ENCODE measurements at regions not wholly inside any gene's neighbourhood (a gene's known extent, or its start where the extent isn't known, plus 50 kb on each side); places are given as distances from the start of the nearest gene placed in this dataset.
A peak's percentile ranks its signal among the peaks of the same experiment; 100 is the strongest.
"Not testable (repeated sequence)": the region's sequence is repeated elsewhere in the genome, so short reads cannot be mapped to it uniquely, and the experiment has no call there.

DNA sequence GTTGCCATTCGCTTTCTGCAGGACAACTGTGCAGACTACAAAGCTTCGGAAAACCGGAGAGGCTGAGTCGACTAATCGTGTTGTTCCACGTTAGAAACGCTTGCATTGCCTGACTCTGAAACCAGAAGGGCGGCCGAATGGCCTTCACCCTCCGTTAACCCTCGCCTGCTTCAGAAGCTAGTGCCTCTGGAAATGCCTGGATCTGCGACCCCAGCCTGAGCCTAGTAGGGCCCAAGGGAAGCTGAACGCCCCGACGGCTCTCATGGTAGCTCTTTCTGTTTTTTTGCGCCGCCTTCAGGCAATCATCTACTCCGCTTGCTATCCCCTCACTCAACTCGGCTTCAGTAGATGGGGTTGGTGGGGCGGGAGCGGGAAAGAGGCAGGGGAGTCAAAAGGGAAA, 117.3 kb downstream of the PPIAL4A start:
- Histone ChIP-seq H3K27me3 (peaks cover 0 to 28% (median 13%) of the 10 kb centered on the region in 3 donors), H3K4me1 (peaks cover 4 to 16% (median 7%) of the 10 kb centered on the region in 4 donors)
- WGBS, 5 donors, result 37 to 57% (median 45%) methylated on average over 12 to 21 of the region's 21 CpGs
- intact Hi-C loops (cut with DNase I; ENCODE audit: low total_unique reads); H3K27ac ChIP-seq; H3K36me3 ChIP-seq; H3K4me3 ChIP-seq; H3K9me3 ChIP-seq: not testable (repeated sequence)
- DNase-seq, result peak in 1 of 2 donors; percentile 6

DNA sequence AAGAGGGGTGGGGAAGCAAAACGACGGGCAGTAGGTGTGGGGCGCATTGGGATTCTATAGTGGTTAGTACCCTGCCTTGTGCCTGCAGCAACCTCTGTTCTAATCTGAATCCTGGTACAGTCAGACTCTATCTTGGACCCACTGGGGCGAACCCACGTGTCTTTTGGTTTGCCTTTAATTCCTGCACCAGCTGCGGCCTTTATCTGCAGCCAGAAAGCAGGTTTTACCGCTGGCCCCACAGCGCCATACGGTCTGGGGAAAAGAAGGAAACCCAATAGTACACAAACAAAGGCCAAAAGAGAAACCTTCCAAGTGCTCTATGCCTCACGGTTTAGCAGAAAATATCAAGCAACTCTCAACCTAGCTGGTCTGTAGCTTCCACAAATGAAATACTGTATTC, 118.2 kb downstream of the PPIAL4A start:
- 8 to 18% (median 13%) methylated on average over 7 of the region's 10 CpGs for WGBS, 5 donors
- Histone ChIP-seq H3K27me3 (peaks cover 0 to 28% (median 13%) of the 10 kb centered on the region in 3 donors), H3K27ac (peak overlapping the region in 1 of 5 donors; percentile 46), H3K4me3 (peak overlapping the region in 3 of 4 donors; percentile 19 to 39 (median 25)), H3K4me1 (peaks cover 4 to 16% (median 7%) of the 10 kb centered on the region in 4 donors)
- H3K36me3 ChIP-seq; H3K9me3 ChIP-seq; intact Hi-C loops (cut with DNase I; ENCODE audit: low total_unique reads): not testable (repeated sequence)
- DNase-seq, result peak; percentile 66 to 77
- peak in 1 of 3 donors; percentile 34 for TF ChIP-seq POLR2AphosphoS5 (IDR thresholded peaks at IDR 0.05)

DNA sequence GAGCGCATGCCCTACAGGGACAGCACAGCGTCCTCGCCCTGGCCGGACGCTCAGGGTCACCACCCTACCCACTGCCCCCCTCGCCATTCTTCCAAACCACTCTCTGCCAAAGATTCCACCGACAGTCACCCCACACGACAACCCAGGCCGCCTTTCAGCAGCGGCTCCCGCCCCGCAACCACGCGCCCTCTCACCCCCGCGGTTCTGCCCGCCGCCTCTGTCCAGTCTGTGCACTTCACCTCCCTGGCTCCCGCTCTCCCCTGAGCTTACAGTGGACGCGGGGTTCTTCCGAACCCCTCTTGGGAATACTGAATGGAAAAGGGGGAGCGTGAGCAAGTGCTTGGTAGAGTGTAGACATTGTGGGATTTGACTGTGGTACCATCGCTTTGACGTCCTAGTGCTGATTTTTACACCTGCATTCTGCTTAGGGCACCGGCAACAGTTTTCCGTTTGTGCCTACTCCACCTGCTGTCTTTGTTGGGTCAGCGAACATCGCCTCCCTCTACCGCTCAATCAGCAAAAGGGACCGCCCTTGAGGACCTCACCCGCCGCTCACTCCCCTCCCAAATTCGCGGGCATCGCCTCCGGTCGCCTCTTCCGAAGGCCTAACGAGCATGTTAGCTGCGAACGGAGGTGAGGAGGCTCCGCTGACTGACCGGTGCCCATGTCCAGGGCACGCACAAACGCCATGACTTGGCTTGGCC, 119.1 kb downstream of the PPIAL4A start:
- 6 to 25% (median 11%) methylated on average over 14 to 44 of the region's 46 CpGs for WGBS, 5 donors
- H3K9me3 ChIP-seq; intact Hi-C loops (cut with DNase I; ENCODE audit: low total_unique reads); H3K27ac ChIP-seq; H3K36me3 ChIP-seq: not testable (repeated sequence)
- H3K27me3 ChIP-seq, result peaks cover 0 to 28% (median 13%) of the 10 kb centered on the region in 3 donors
- peak overlapping the region; percentile 19 to 39 (median 26) for H3K4me3 ChIP-seq
- peaks cover 4 to 16% (median 7%) of the 10 kb centered on the region in 4 donors for H3K4me1 ChIP-seq
- peak in 1 of 2 donors; percentile 15 for DNase-seq

DNA sequence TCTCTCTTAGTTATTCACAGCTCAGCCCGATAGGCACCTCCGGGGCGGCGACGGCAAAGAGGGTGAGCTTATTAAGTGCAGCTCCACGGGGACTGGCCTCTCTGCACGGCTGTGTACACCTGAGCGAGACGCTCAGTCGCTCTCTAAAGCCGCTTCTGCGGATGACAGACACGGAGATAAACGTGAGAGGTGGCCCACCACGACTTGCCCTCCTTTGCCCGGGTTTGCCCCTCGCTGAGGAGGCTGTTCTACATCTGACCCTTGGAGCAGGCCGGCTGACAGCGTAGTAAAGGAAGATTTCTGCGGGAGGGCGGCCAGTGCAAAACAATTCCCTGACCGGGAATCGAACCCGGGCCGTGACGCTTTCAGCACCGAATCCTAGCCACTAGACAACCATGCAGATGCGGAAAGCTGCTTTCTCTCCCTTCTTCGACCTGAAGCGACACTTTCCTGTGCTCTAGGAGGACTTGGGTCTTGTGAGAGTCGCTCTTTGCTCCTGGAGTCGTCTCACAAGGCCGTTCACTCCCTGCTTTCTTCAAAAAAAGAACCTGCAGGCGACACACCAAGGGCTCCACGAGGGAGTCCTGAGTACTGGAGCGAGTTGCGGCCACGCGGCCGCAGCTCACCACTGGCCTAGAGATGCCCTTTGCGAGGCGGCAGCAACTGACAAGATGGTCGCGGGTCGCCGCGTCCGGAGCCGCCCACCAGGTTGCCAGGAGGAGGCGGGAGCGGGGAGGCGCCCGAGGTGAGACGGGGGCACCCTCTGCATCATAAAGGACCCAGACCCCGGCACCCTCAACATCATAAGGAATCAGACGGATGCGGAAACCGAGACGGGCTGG, 119.9 kb downstream of the PPIAL4A start:
- DNase-seq, result peak in 1 of 2 donors; percentile 15
- H3K36me3 ChIP-seq; intact Hi-C loops (cut with DNase I; ENCODE audit: low total_unique reads); H3K27ac ChIP-seq; H3K9me3 ChIP-seq: not testable (repeated sequence)
- Histone ChIP-seq H3K27me3 (peaks cover 0 to 28% (median 13%) of the 10 kb centered on the region in 3 donors), H3K4me3 (peak overlapping the region in 3 of 4 donors; percentile 25 to 39 (median 27)), H3K4me1 (peaks cover 4 to 16% (median 7%) of the 10 kb centered on the region in 4 donors)
- WGBS, 5 donors, result 14 to 38% (median 20%) methylated on average over 14 to 53 of the region's 59 CpGs

DNA sequence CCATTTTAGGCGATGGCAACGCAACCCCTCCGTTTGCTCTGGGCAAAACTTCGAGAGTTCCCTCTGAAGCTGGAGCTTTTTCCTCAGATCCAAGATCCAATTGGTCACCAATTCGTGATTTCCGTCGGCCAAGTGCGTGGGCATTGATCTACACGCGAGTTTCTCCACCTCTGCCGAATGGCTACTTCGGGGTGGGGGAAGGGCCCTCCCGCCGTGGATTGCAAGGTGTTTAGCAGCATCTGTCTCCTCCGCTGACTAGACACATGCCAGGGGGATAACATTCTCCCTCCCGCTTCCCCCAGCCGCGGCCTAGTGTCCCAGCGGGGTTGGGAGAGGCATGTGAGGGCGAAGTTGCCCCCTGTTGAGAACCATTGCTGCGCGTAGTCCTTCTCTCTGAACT, 120.6 kb downstream of the PPIAL4A start:
- Histone ChIP-seq H3K4me1 (peaks cover 4 to 16% (median 7%) of the 10 kb centered on the region in 4 donors), H3K27me3 (peaks cover 0 to 28% (median 13%) of the 10 kb centered on the region in 3 donors)
- 30 to 47% (median 39%) methylated on average over 3 to 7 of the region's 22 CpGs; no CpG with 5 or more reads in 2 of the 5 donors for WGBS, 5 donors
- H3K4me3 ChIP-seq; intact Hi-C loops (cut with DNase I; ENCODE audit: low total_unique reads); H3K9me3 ChIP-seq; H3K36me3 ChIP-seq; H3K27ac ChIP-seq; DNase-seq: not testable (repeated sequence)

DNA sequence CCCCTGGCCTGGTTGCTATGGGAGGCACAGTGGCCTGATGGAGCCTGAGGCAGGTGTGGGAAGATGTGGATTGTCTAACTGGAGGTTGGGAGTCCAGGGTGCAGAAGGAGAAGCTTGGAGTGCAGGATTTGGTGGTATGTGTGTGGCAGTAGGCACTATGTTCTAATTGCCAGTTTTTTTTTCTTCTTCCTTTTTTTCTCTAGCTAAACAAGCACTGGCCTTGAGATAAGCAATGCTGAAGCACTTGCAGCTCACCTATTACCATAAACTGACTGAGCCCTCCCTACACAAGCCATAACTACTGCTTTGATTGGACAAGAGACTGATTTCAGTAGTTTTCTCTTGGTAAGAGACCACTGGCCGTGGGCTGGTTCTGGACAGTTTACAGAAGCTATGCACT, 123.6 kb downstream of the PPIAL4A start:
- 21 to 80% (median 47%) methylated on average over 1 of the region's 1 CpG for WGBS, 5 donors

DNA sequence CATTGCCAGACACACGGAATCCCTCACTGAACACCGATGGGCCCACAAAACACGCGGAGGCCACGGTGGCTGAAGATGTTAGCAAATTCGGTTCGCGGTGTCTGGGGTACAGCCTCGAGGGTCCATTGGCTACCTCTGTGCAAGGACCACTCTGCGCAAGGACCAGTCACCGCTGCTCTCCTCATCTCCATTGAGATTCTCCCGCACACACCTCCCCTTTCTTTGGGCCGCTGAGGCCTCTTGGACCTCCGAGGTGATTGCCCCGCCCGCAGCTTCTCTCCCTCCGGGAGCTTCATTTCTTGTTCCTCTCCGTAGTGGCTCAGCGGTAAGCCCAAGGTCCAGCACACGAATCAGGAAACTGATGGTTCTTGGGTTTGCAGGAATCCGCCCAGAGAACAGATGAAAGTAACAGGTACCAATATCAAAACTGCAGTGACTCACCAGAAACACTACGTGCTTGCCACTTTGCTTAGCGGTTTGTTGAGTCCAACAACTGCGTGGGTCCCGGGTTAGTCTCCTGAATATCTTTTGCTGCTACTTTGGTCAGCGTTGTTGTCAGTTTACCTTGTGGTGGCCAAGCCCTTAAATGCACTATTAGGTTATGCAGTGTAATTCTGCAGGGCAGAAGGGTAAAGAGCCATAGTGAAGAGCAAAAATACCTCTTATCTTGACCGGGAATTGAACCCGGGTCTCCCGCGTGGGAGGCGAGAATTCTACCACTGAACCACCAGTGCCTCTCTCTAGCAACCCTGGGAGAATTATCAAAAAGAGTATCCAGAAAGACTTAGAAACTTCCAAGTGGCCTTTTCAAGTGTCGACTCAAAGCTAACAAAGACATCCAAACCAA, 126.8 kb downstream of the PPIAL4A start:
- H3K9me3 ChIP-seq; H3K27ac ChIP-seq; H3K27me3 ChIP-seq; H3K36me3 ChIP-seq; H3K4me1 ChIP-seq; H3K4me3 ChIP-seq; intact Hi-C loops (cut with DNase I; ENCODE audit: low total_unique reads): not testable (repeated sequence)
- DNase-seq, result peak in 1 of 2 donors; percentile 59
- 17 to 54% (median 30%) methylated on average over 14 to 19 of the region's 32 CpGs for WGBS, 5 donors

More for the DNA sequence above, 123.6 kb downstream of the PPIAL4A start:
- H3K27ac ChIP-seq; H3K4me3 ChIP-seq; DNase-seq; H3K36me3 ChIP-seq; intact Hi-C loops (cut with DNase I; ENCODE audit: low total_unique reads); H3K9me3 ChIP-seq: not testable (repeated sequence)
- peaks cover 0 to 14% (median 9%) of the 10 kb centered on the region in 3 donors for H3K27me3 ChIP-seq
- peaks cover 4 to 13% (median 6%) of the 10 kb centered on the region in 4 donors for H3K4me1 ChIP-seq

DNA sequence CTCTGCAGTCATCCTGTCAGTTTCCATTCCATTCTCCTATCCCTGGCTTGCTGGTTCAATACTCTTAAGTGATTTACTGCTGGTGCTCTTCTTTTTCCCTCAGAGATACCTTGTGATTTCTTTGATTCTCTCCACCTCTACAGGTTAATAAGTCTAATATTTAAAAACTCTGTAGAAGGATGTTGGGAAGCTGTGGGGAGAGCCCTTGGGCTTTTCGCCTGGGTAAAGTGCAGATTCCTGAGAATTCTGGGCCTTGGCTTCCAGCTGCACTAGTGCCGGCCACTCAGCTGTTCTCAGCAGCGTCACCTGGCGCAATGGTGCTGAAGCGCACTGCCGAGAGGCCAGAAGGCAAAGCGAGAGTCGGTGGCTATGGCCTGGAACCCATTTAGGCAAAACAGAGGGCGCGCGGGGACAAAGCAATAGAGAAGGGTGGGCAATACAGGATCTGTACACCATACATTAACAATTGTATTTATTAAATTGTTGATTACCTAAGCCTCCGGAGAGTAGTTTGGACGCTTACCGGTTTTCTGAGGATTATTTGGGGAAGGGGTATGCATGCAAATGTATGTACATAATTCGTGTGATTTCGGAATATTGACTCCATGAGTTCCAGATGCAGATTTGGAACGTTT, 130.3 kb downstream of the PPIAL4A start:
- not testable (repeated sequence) for H3K27me3 ChIP-seq
- WGBS, 5 donors, result 49 to 67% (median 59%) methylated on average over 1 to 7 of the region's 17 CpGs

DNA sequence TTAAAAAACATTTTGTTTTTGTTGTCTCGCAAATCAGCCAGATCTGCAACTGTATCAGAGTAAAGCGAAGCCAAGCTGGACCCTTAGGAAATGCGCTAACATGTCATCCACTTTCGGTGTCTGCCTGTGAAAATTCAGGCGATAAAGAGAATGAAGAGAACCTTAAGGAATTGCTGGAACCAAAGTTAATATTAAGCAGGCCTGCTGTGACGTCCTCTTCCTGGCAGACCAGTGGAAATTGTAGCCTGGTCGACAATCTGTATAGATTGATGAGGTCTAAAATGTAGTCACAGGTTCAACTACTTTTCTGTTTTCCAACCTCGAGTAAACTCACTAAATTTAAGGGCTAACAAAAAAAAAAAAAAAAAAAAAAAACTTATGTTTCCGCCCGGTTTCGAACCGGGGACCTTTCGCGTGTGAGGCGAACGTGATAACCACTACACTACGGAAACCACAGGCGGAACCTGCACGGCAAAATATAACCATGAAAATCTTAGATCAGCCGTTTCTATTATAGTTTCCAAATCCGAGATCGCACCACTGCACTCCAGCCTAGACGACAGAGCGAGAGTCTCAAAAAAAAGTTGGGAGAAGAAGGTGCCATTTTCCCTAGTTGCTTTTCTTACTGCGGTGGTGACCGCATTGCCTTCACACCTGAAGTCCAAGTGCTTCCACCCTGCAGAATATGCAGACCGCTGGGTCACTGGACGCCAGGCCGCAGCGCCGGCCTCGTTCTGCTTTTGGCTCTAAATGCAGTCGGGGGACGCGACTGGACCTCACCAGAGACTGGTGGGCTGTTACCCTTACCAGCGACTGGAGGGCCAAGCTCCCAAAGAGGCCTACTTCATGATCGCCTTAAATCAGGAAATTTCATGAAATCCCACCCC, 131.0 kb downstream of the PPIAL4A start:
- H3K4me1 ChIP-seq; intact Hi-C loops (cut with DNase I; ENCODE audit: low total_unique reads); H3K9me3 ChIP-seq: not testable (repeated sequence)

More for the DNA sequence above, 130.3 kb downstream of the PPIAL4A start:
- H3K4me3 ChIP-seq; DNase-seq; H3K36me3 ChIP-seq; H3K27ac ChIP-seq; H3K4me1 ChIP-seq; intact Hi-C loops (cut with DNase I; ENCODE audit: low total_unique reads); H3K9me3 ChIP-seq: not testable (repeated sequence)

DNA sequence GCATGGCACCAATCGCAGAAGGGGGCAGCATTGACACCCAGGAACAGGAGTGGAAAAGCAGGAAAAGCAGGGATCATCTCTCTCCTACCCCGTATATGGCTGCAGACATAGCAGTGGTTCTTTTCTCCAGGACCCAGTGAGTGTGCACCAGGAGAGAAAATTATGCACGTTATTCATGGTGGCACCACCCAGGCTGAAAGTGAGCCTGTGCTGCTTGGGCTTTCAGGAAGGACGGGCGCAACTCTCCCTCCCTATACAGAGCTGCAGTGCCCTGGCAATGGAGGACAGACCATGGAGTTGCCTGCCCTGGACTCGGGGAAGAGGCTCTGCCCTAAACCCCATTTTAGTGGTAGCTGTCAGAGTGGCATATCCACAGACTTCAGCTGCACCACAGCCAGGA, 132.1 kb downstream of the PPIAL4A start:
- not testable (repeated sequence) for DNase-seq

More for the DNA sequence above, 131.0 kb downstream of the PPIAL4A start:
- WGBS, 5 donors, result 13 to 22% (median 18%) methylated on average over 20 to 27 of the region's 37 CpGs
- not testable (repeated sequence) for H3K27me3 ChIP-seq, H3K36me3 ChIP-seq
- Histone ChIP-seq H3K4me3 (peak overlapping the region; percentile 24 to 38 (median 32)), H3K27ac (peak overlapping the region in 1 of 5 donors; percentile 60)
- peak; percentile 35 to 66 for DNase-seq

More for the DNA sequence above, 132.1 kb downstream of the PPIAL4A start:
- WGBS, 5 donors, result 20 to 48% (median 31%) methylated on average over 3 to 6 of the region's 6 CpGs; no CpG with 5 or more reads in 1 of the 5 donors
- peak overlapping the region in 1 of 4 donors; percentile 9 for H3K4me3 ChIP-seq
- H3K27ac ChIP-seq; H3K4me1 ChIP-seq; H3K36me3 ChIP-seq; H3K27me3 ChIP-seq; intact Hi-C loops (cut with DNase I; ENCODE audit: low total_unique reads); H3K9me3 ChIP-seq: not testable (repeated sequence)
